Esophagus squamous epithelium (tissue), 5 donors: ENCODE measurements at regions not wholly inside any gene's neighbourhood (a gene's known extent, or its start where the extent isn't known, plus 50 kb on each side); places are given as distances from the start of the nearest gene placed in this dataset.

ENCODE experiments used
- DNase-seq: peaks from one replicate; lab custom pipeline; 2025; lab: John Stamatoyannopoulos, UW
- H3K27ac ChIP-seq, 4 donors: fragments of 200-600 bp; sonication (generic); one replicate each; pipeline ENCODE4 v1.5.1; 2016 to 2019; ENCODE audit warnings: mild to moderate bottlenecking in 1 of 4
- H3K27me3 ChIP-seq, 4 donors: fragments of 200-600 bp; sonication (generic); 1 replicate in 3 of 4; 2 replicates in 1 of 4; pipeline versions ENCODE4 v1.5.1 to v1.6.0; 2017 to 2021; ENCODE audit warnings: antibody characterized with exemption in 1 of 4
- H3K36me3 ChIP-seq, 3 donors: fragments of 200-600 bp; sonication (generic); one replicate each; pipeline ENCODE4 v1.5.1; 2016 to 2019
- H3K4me1 ChIP-seq, 3 donors: fragments of 200-600 bp; sonication (generic); one replicate each; pipeline ENCODE4 v1.5.1; 2017 to 2019
- H3K4me3 ChIP-seq, 4 donors: fragments of 200-600 bp; sonication (generic); 1 replicate in 3 of 4; 2 replicates in 1 of 4; pipeline ENCODE4 v1.5.1; 2016 to 2019; ENCODE audit warnings: mild to moderate bottlenecking in 2 of 4, moderate library complexity in 1 of 4
- H3K9me3 ChIP-seq, 3 donors: fragments of 200-600 bp; sonication (generic); one replicate each; pipeline ENCODE4 v1.5.1; 2016 to 2019
- POLR2A ChIP-seq, 4 donors: fragments of 450-650 bp; IDR thresholded peaks; one replicate each; pipeline ENCODE4 v1.6.1; 2017; ENCODE audit warnings: antibody characterized with exemption in 4 of 4, mild to moderate bottlenecking in 4 of 4, moderate library complexity in 3 of 4
- WGBS, 2 donors: methylation state at CpG; one replicate each; pipeline ENCODE4 v1.1.5; 2018; 5-methylcytosine and 5-hydroxymethylcytosine counted together
- intact Hi-C: fragments of 100-400 bp; cut with DNase I; formaldehyde crosslinking; loops from one replicate; pipeline ENCODE4 v1.15.0; 2022
- TF ChIP-seq, protein P1 (sequence below), 6 experiments: fragments of 450-650 bp in 4 of 6; fragments of 200-600 bp in 2 of 6; sonication (generic) in 2 of 6; IDR thresholded peaks; one replicate each; pipeline ENCODE4 v1.5.1; 2016 to 2019; ENCODE audit warnings: antibody characterized with exemption in 6 of 6, mild to moderate bottlenecking in 4 of 6, moderate library complexity in 4 of 6
- donor health status: DM: yes; HTN: yes; CAD: no.

DNA sequence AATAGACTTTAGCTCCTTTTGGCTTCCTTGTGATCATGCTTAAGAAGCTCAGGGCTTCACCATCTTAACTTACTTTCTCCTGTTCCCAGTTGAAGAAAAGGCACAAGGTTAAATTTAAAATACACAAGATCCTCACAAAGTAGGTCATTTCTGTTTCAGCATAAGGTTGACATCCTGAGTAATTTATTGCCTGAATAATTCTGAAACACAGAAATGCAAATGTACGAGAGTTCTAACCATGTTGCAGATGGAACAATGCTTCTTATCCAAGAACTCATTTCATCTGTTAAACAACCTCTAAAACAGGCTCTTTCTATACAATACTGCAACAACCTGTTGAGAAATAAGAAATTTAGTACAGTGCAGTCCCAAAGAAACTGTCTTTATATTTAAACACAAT is 395.2 kb downstream of the BCL11A start:
- 71 to 75% methylated on average over 1 of the region's 1 CpG for WGBS, 2 donors
- DNase-seq = no peak
- intact Hi-C loops = no loop called here
- Histone ChIP-seq H3K4me3 (no peak overlapping the region), H3K9me3 (no peaks in the 10 kb centered on the region), H3K27me3 (no peaks in the 10 kb centered on the region), H3K36me3 (no peaks in the 10 kb centered on the region), H3K27ac (no peak overlapping the region), H3K4me1 (no peaks in the 10 kb centered on the region)
- TF ChIP-seq POLR2A (IDR thresholded peaks at IDR 0.05) = no peak
- TF ChIP-seq, protein P1, sequence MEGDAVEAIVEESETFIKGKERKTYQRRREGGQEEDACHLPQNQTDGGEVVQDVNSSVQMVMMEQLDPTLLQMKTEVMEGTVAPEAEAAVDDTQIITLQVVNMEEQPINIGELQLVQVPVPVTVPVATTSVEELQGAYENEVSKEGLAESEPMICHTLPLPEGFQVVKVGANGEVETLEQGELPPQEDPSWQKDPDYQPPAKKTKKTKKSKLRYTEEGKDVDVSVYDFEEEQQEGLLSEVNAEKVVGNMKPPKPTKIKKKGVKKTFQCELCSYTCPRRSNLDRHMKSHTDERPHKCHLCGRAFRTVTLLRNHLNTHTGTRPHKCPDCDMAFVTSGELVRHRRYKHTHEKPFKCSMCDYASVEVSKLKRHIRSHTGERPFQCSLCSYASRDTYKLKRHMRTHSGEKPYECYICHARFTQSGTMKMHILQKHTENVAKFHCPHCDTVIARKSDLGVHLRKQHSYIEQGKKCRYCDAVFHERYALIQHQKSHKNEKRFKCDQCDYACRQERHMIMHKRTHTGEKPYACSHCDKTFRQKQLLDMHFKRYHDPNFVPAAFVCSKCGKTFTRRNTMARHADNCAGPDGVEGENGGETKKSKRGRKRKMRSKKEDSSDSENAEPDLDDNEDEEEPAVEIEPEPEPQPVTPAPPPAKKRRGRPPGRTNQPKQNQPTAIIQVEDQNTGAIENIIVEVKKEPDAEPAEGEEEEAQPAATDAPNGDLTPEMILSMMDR (IDR thresholded peaks at IDR 0.05) = no peak

DNA sequence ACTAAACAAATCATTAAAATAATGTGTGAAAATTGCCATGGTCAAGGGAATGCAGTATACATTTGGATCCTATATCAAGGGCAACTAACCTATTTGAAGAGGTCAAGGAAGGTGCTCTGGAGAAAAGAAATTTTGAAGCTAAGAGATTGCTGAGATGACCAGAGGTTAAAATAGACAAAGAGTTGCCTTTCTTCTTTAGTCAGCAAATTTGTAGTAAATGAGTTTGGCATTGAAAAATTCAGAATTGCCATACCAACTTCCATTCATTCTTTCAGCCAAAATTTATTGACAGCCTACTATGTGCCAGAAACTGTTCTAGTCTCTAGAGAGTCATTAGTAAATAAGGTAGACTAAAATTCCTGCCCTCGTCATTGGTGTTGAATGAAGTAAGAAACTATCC is 396.2 kb downstream of the BCL11A start:
- Histone ChIP-seq H3K27ac (no peak overlapping the region), H3K4me1 (no peaks in the 10 kb centered on the region), H3K36me3 (no peaks in the 10 kb centered on the region), H3K9me3 (no peaks in the 10 kb centered on the region), H3K27me3 (no peaks in the 10 kb centered on the region), H3K4me3 (no peak overlapping the region)
- WGBS, 2 donors = 78 to 81% methylated on average over 1 of the region's 1 CpG
- DNase-seq = no peak
- intact Hi-C loops = no loop called here
- no peak for TF ChIP-seq POLR2A (IDR thresholded peaks at IDR 0.05)
- TF ChIP-seq, protein P1 (IDR thresholded peaks at IDR 0.05) = no peak

DNA sequence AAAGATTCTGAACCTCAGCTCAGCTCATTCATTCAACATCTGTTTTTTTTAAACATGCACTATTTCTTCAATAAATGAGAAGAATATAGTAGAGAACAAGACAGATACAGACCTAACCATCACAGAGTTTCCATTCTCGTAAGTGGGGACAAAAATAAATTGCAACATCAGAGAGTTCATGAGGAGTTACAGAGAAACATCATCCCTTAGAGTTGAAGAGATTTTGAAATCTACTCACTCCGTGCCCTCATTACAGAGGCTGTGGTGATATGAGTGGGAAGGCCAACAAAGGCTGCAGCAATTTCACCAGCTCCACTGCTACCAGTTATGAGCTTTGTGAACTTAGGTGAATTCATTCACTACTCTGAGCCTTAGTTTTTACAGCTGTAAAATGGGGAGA is 399.3 kb downstream of the BCL11A start:
- H3K27ac ChIP-seq = no peak overlapping the region
- H3K36me3 ChIP-seq = no peaks in the 10 kb centered on the region
- no peak overlapping the region for H3K4me3 ChIP-seq
- no peaks in the 10 kb centered on the region for H3K4me1 ChIP-seq
- intact Hi-C loops = no loop called here
- no peak for DNase-seq
- no peaks in the 10 kb centered on the region for H3K9me3 ChIP-seq
- TF ChIP-seq, protein P1 (IDR thresholded peaks at IDR 0.05) = no peak
- TF ChIP-seq POLR2A (IDR thresholded peaks at IDR 0.05) = no peak
- WGBS, 2 donors = 75 to 85% methylated on average over 2 of the region's 2 CpGs
- H3K27me3 ChIP-seq = no peaks in the 10 kb centered on the region

DNA sequence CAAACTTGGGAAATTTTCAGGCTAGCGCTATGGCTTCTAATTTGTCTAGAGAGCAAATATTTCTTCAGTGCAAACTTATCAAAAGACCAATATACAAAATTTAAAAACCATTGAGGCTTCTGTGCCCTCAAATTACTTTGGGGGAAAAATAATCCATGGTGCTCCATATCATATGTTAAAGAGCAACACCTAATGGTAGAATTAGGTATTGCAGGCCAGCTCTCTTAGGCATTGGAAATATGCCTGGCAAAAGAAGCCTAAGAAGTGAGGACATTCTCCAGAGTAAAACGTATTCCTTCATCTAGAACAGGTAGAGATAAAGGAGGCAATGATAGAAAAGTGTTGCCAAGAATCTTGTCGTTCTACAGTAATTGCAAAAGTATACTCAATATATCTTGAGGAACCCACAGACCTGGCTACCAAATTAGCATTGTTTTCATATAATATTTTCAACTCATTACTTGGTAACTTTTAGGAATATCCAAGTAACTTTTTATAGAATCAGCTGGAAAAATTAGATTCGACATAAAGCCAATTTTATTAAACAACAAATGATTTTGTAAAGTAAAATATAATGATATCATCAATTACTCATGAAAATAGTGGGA is 401.1 kb downstream of the BCL11A start:
- no peak overlapping the region for H3K4me3 ChIP-seq
- DNase-seq = no peak
- H3K9me3 ChIP-seq = no peaks in the 10 kb centered on the region
- intact Hi-C loops = no loop called here
- no peaks in the 10 kb centered on the region for H3K27me3 ChIP-seq
- no peaks in the 10 kb centered on the region for H3K36me3 ChIP-seq
- no peak overlapping the region for H3K27ac ChIP-seq
- no peak for TF ChIP-seq POLR2A (IDR thresholded peaks at IDR 0.05)
- TF ChIP-seq, protein P1 (IDR thresholded peaks at IDR 0.05) = peak; percentile 18 to 91 (median 71)
- WGBS, 2 donors = 54 to 72% methylated on average over 4 of the region's 4 CpGs
- no peaks in the 10 kb centered on the region for H3K4me1 ChIP-seq

DNA sequence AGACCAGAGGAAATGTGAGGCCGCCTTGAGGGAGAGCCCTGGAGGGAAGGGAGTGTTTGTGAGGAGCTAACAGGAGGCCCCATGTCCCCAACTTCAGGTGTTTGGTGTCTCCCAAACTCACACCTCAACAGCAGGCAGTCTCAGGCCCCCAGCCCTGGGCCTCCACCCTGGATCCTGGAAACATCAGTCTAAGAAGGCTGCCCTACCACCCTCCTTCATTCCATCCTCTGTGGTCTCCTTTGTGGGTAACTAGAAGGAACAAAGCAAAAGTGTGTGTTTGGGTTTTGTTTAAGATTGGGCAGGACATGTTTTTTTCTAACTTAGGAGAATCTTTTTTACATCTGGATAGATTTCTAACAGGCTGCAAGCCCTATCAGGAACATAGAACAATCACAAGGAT is 404.3 kb downstream of the BCL11A start:
- Histone ChIP-seq H3K4me3 (no peak overlapping the region), H3K9me3 (no peaks in the 10 kb centered on the region), H3K4me1 (no peaks in the 10 kb centered on the region), H3K36me3 (no peaks in the 10 kb centered on the region), H3K27ac (no peak overlapping the region), H3K27me3 (no peaks in the 10 kb centered on the region)
- intact Hi-C loops = no loop called here
- no peak for DNase-seq
- WGBS, 2 donors = 29 to 88% methylated on average over 1 of the region's 1 CpG
- TF ChIP-seq POLR2A (IDR thresholded peaks at IDR 0.05) = no peak
- TF ChIP-seq, protein P1 (IDR thresholded peaks at IDR 0.05) = no peak
